Activated CD4-positive, alpha-beta T cell treated with anti-CD3 and anti-CD28 coated beads, Interleukin-2, amount 50 U/mL, for 24 hours (primary cell): ENCODE measurements at regions not wholly inside any gene's neighbourhood (a gene's known extent, or its start where the extent isn't known, plus 50 kb on each side); places are given as distances from the start of the nearest gene placed in this dataset.

Source experiments
- DNase-seq, 2 donors: peaks; one replicate each; pipeline ENCODE4 v3.0.0-alpha.2; 2020; ENCODE audit warnings: low read depth in 1 of 2, low spot score in 1 of 2

DNA sequence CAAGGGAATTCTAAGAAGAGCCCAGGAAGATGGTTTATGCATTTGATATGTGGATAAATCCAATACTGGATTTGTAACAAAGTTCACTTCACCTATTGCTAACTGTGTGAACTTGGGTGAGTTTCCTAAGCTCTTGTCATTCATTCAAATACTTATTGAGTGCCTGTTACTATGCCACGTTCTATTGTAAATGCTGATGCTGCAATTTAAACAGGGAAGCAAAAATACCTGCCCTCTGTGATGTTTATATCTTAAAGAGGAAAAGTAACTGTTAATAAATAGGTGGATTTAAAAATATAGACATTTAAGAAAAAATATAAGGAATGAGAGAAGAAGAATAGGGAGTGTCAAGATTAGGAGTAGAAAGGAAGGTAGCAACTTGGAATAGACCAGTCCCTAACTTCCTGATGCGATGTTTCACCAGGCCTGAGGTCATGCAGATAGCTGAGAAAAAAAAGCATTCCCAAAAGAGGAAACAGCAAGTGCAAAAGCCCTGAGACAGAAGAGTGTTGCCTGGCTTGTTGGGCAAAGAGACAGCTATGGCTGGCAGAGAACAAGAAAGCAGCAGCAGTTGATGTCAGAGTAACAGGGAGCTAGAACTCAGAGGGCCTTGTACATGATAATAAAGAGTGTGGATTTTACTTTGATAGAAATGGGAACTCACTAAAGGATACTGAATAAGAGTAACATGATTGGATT, 54.3 kb upstream of the TCF21 start:
- DNase-seq: no peak

GRCh38 chr6:133835901-133836300, 53.0 kb upstream of the TCF21 start:
- DNase-seq: no peak

- peak; percentile 38 to 41 for DNase-seq
Observed at GRCh38 chr6:133837801-133838349, 51.0 kb upstream of the TCF21 start.
